ENCODE measurements at regions not wholly inside any gene's neighbourhood (a gene's known extent, or its start where the extent isn't known, plus 50 kb on each side); places are given as distances from the start of the nearest gene placed in this dataset.
"Not testable (repeated sequence)": the region's sequence is repeated elsewhere in the genome, so short reads cannot be mapped to it uniquely, and the experiment has no call there.

- H3K27me3 Mint-ChIP-seq = no peaks in the 10 kb centered on the region
- no peak overlapping the region for H3K27ac Mint-ChIP-seq
- POLR2A ChIA-PET = no interaction called here
- CTCF ChIA-PET = no interaction called here
- H3K4me1 Mint-ChIP-seq = no peaks in the 10 kb centered on the region
- no peaks in the 10 kb centered on the region for H3K9me3 Mint-ChIP-seq
- H3K36me3 Mint-ChIP-seq (ENCODE audit: low read depth) = no peaks in the 10 kb centered on the region
- DNase-seq = no peak
- H3K4me3 Mint-ChIP-seq = no peak overlapping the region
These were observed 974.4 kb upstream of the ALCAM start for GRCh38 chr3:104392327-104392726.

DNA sequence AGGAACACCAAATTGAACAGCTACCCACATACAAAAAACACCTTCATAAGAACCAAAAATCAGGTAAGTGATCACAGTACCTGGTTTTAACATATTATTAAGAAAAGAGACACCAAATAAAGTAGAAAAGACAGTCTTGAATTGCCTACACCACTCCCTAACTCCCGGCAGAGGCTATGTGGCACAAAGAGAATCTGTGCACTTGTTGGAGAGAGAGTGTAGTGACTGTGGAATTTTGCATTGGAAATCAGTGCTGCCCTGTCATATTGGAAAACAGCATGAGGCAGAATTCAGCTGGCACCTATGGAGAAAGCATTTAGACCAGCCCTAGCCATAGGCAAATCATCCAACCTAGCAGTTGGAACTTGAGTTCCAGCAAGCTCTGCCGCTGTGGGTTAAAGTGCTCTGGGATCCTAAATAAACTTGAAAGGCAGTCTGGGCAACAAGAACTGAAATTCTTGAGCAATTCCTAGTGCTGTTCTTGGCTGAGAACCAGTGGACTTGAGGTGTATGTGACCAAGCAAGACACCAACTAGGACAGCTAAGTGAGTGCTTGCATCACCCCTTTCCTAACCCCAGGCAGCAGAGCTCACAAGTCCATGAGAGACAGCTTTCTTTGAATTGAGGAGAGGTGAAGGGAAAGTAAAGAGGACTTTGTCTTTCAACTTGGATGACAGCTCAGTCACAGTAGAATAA, 969.6 kb upstream of the ALCAM start:
- Mint-ChIP-seq H3K9me3 (peaks cover 11% of the 10 kb centered on the region), H3K36me3 (ENCODE audit: low read depth) (no peaks in the 10 kb centered on the region), H3K27ac (no peak overlapping the region), H3K4me1 (no peaks in the 10 kb centered on the region), H3K27me3 (no peaks in the 10 kb centered on the region), H3K4me3 (no peak overlapping the region)
- CTCF ChIA-PET = no interaction called here
- no peak for DNase-seq
- POLR2A ChIA-PET = no interaction called here

- ChIA-PET POLR2A (no interaction called here), CTCF (no interaction called here)
- Mint-ChIP-seq H3K27ac (no peak overlapping the region), H3K4me1 (no peaks in the 10 kb centered on the region), H3K9me3 (peaks cover 11% of the 10 kb centered on the region), H3K27me3 (no peaks in the 10 kb centered on the region), H3K4me3 (no peak overlapping the region), H3K36me3 (ENCODE audit: low read depth) (no peaks in the 10 kb centered on the region)
- DNase-seq = no peak
These were observed 969.0 kb upstream of the ALCAM start for GRCh38 chr3:104397713-104398112.

- no peak for DNase-seq
- ChIA-PET CTCF (no interaction called here), POLR2A (no interaction called here)
- H3K36me3 Mint-ChIP-seq (ENCODE audit: low read depth) = no peaks in the 10 kb centered on the region
- H3K4me1 Mint-ChIP-seq = no peaks in the 10 kb centered on the region
- H3K9me3 Mint-ChIP-seq = peaks cover 11% of the 10 kb centered on the region
- H3K27ac Mint-ChIP-seq = no peak overlapping the region
- no peaks in the 10 kb centered on the region for H3K27me3 Mint-ChIP-seq
- no peak overlapping the region for H3K4me3 Mint-ChIP-seq
These were observed 963.8 kb upstream of the ALCAM start for GRCh38 chr3:104402902-104403301.

GRCh38 chr3:104411757-104412156, 955.0 kb upstream of the ALCAM start:
- CTCF ChIA-PET = no interaction called here
- POLR2A ChIA-PET = no interaction called here
- no peak for DNase-seq
- Mint-ChIP-seq H3K4me1 (no peaks in the 10 kb centered on the region), H3K36me3 (ENCODE audit: low read depth) (no peaks in the 10 kb centered on the region), H3K27ac (no peak overlapping the region), H3K4me3 (no peak overlapping the region), H3K9me3 (no peaks in the 10 kb centered on the region), H3K27me3 (no peaks in the 10 kb centered on the region)

DNA sequence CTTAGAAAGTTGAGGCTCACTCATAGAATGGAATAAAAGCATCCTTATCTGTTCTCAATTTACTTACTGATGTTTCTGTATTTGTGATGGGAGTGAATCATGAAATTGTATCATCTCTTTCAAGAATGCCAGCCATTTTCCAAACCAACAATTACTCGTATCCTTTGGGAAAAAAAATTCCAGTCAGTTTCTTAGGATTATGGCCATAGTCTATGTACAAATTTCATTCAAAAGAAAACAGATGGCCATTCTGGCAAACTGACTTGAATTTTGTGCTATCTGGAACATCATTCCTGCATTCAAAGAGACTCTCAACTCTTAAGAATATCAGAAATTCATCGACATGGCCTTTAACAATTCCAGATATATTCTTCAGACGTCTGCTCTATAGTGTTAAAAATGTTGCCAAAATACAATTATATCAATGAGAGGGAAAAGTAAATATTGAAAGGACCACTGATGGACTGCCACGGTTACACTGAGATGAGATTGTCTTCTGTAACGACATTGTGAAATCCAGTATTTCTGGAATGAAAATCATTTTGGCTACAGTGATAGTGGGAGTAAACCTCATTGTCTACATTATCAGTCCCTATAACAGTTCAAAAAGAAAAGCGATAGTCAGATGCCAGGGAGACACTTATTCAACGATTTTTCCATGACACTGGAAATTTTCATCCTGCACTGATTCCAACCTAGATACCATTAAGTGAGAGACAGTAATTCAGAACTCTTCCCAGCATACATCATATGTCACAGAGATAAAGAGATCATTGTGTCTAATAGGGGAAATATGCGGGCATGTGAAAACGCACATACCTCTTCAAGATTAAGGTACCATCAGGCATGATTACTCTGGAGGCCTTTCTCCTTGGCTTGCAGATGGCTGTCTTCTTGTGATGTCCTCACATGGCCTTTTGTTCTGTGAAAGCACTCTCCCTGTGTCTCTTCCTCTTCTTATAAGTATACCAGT, 953.8 kb upstream of the ALCAM start:
- no peak overlapping the region for H3K4me3 Mint-ChIP-seq
- no peak for DNase-seq
- no peak overlapping the region for H3K27ac Mint-ChIP-seq
- H3K27me3 Mint-ChIP-seq = no peaks in the 10 kb centered on the region
- no peaks in the 10 kb centered on the region for H3K9me3 Mint-ChIP-seq
- H3K36me3 Mint-ChIP-seq (ENCODE audit: low read depth) = no peaks in the 10 kb centered on the region
- no peaks in the 10 kb centered on the region for H3K4me1 Mint-ChIP-seq
- ChIA-PET POLR2A (no interaction called here), CTCF (no interaction called here)

- no peak overlapping the region for H3K4me3 Mint-ChIP-seq
- POLR2A ChIA-PET = no interaction called here
- H3K27ac Mint-ChIP-seq = no peak overlapping the region
- H3K9me3 Mint-ChIP-seq = no peaks in the 10 kb centered on the region
- H3K27me3 Mint-ChIP-seq = no peaks in the 10 kb centered on the region
- DNase-seq = no peak
- H3K36me3 Mint-ChIP-seq (ENCODE audit: low read depth) = no peaks in the 10 kb centered on the region
- H3K4me1 Mint-ChIP-seq = no peaks in the 10 kb centered on the region
- CTCF ChIA-PET = no interaction called here
These were observed 938.3 kb upstream of the ALCAM start for GRCh38 chr3:104428337-104428925.

DNA sequence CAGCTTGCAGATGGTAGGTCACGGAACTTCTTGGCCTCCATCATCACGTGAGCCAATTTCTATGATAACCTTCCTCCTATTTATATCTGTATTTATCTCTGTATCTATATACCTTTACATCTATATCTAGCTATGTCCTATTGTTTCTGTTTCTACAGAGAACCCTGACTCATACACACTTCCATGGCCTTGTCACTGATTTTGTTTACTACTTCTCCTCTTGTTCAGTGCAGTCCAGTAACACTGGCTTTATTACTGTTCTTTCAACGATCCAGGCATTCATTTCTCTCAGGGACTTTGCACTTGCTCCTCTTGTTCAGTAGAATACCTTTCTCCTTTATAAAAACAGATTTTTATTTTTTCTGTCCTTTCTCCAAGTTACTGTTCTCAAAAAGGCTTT, 937.0 kb upstream of the ALCAM start:
- ChIA-PET POLR2A (no interaction called here), CTCF (no interaction called here)
- H3K4me1 Mint-ChIP-seq = no peaks in the 10 kb centered on the region
- no peak overlapping the region for H3K4me3 Mint-ChIP-seq
- H3K27ac Mint-ChIP-seq = no peak overlapping the region
- H3K9me3 Mint-ChIP-seq = no peaks in the 10 kb centered on the region
- no peaks in the 10 kb centered on the region for H3K36me3 Mint-ChIP-seq (ENCODE audit: low read depth)
- H3K27me3 Mint-ChIP-seq = no peaks in the 10 kb centered on the region
- DNase-seq = no peak

- Mint-ChIP-seq H3K4me3 (no peak overlapping the region), H3K4me1 (no peaks in the 10 kb centered on the region), H3K27me3 (no peaks in the 10 kb centered on the region), H3K36me3 (ENCODE audit: low read depth) (no peaks in the 10 kb centered on the region), H3K9me3 (no peaks in the 10 kb centered on the region), H3K27ac (no peak overlapping the region)
- DNase-seq = no peak
- ChIA-PET POLR2A (no interaction called here), CTCF (no interaction called here)
These were observed 930.2 kb upstream of the ALCAM start for GRCh38 chr3:104436506-104436905.

GRCh38 chr3:104437131-104437750, 929.5 kb upstream of the ALCAM start:
- ChIA-PET CTCF (interaction anchor here (1.1 kb wide), 1 partner anchor 9 kb away, joined by 3 read pairs; no protein-coding TSS in a partner anchor), POLR2A (no interaction called here)
- no peaks in the 10 kb centered on the region for H3K4me1 Mint-ChIP-seq
- no peaks in the 10 kb centered on the region for H3K27me3 Mint-ChIP-seq
- no peaks in the 10 kb centered on the region for H3K36me3 Mint-ChIP-seq (ENCODE audit: low read depth)
- no peak overlapping the region for H3K27ac Mint-ChIP-seq
- H3K4me3 Mint-ChIP-seq = no peak overlapping the region
- DNase-seq = no peak
- H3K9me3 Mint-ChIP-seq = no peaks in the 10 kb centered on the region

GRCh38 chr3:104437891-104438290, 928.8 kb upstream of the ALCAM start:
- no peak overlapping the region for H3K27ac Mint-ChIP-seq
- DNase-seq = no peak
- no peak overlapping the region for H3K4me3 Mint-ChIP-seq
- H3K9me3 Mint-ChIP-seq = no peaks in the 10 kb centered on the region
- H3K27me3 Mint-ChIP-seq = no peaks in the 10 kb centered on the region
- H3K36me3 Mint-ChIP-seq (ENCODE audit: low read depth) = no peaks in the 10 kb centered on the region
- CTCF ChIA-PET = interaction anchor here (1.1 kb wide), 1 partner anchor 8 kb away, joined by 3 read pairs; no protein-coding TSS in a partner anchor
- POLR2A ChIA-PET = no interaction called here
- H3K4me1 Mint-ChIP-seq = no peaks in the 10 kb centered on the region

DNA sequence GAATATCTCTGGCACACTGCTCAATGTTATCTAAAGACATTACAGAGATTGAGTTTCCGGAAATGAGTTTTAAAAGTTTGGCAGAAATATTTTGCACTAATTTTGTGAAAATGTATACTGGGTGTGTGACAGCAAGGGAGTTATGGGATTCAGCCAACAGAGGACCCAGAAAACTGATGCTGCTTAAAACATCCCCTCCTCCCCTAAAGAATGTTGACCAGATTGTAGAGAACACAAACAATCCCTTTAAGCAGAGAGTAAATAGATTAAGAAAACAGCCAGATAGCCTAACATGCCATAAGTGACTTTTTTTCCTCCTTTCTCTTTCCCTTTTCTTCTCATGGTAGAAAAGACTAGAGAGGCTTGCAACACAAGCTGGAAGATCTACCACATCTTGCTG, 928.0 kb upstream of the ALCAM start:
- POLR2A ChIA-PET = no interaction called here
- CTCF ChIA-PET = interaction anchor here (1.1 kb wide), 1 partner anchor 8 kb away, joined by 3 read pairs; no protein-coding TSS in a partner anchor
- Mint-ChIP-seq H3K4me1 (no peaks in the 10 kb centered on the region), H3K4me3 (no peak overlapping the region), H3K9me3 (peaks cover 2% of the 10 kb centered on the region), H3K27me3 (no peaks in the 10 kb centered on the region), H3K36me3 (ENCODE audit: low read depth) (no peaks in the 10 kb centered on the region), H3K27ac (no peak overlapping the region)
- DNase-seq = no peak

GRCh38 chr3:104445252-104445919, 921.3 kb upstream of the ALCAM start:
- H3K27ac Mint-ChIP-seq; H3K27me3 Mint-ChIP-seq; H3K9me3 Mint-ChIP-seq; H3K4me3 Mint-ChIP-seq; H3K4me1 Mint-ChIP-seq; CTCF ChIA-PET; POLR2A ChIA-PET; H3K36me3 Mint-ChIP-seq (ENCODE audit: low read depth); DNase-seq: not testable (repeated sequence)

All from activated CD4-positive, alpha-beta T cell treated with anti-CD3 and anti-CD28 coated beads, Interleukin-2, amount 10 ng/mL, durations not matched to agents 7 days and 5 days (primary cell).